NCI-H524 (cell line): ENCODE measurements at regions not wholly inside any gene's neighbourhood (a gene's known extent, or its start where the extent isn't known, plus 50 kb on each side); places are given as distances from the start of the nearest gene placed in this dataset.
"Not testable (repeated sequence)": the region's sequence is repeated elsewhere in the genome, so short reads cannot be mapped to it uniquely, and the experiment has no call there.

Source experiments
- DNase-seq, 2 experiments: peaks; one replicate each; lab custom pipeline; 2025; lab: John Stamatoyannopoulos, UW

DNA sequence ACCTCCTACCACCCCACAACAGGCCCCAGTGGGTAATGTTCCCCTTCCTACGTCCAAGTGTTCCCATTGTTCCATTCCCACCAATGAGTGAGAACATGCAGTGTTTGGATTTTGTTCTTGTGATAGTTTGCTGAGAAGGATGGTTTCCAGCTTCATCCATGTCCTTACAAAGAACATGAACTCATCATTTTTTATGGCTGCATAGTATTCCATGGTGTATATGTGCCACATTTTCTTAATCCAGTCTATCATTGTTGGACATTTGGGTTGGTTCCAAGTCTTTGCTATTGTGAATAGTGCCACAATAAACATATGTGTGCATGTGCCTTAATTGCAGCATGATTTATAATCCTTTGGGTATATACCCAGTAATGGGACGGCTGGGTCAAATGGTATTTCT, 81.6 kb downstream of the P2RY10 start:
- DNase-seq, result not testable (repeated sequence)

DNA sequence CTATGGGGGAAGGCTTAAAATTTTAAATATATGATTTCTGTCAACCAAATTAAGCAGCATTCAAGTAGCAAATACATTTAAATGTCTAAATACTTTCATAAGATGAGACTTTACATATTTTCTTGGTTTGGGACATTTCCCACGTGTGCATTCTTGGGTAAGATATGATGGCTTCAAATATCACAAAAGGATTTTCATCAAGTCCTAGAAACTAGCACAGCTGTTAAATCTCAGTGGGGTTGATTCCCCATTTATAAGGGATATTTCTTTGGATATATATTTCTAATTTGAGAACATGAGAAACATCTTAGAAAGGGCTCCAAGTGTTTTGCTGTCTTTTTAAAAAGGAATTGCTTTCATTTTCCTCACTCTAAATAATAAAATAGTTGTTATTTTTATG, 90.2 kb downstream of the P2RY10 start:
- DNase-seq, result no peak

GRCh38 chrX:79036157-79036880, 91.1 kb downstream of the P2RY10 start:
- DNase-seq, result no peak

GRCh38 chrX:79065696-79066095, 78.8 kb upstream of the GPR174 start:
- no peak for DNase-seq

DNA sequence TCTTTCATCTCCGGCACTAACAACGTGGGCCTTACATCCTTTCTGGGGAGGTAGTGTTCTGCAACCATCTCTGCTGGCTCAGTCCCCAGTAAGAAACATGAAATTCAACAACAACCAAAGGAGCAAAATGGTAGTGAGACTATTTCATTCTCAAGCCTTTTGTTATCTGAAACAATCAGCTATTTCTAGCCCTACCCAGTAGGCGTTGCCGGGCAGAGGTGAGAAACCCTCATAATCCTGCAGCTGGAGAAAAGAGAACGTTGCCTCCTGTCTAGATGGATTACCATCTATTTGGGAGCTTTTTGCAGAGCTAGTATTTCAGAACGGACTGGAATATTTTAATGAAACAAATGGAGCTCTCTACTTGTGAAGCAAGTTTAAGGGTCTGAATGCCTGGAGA, 66.4 kb upstream of the GPR174 start:
- no peak for DNase-seq

DNA sequence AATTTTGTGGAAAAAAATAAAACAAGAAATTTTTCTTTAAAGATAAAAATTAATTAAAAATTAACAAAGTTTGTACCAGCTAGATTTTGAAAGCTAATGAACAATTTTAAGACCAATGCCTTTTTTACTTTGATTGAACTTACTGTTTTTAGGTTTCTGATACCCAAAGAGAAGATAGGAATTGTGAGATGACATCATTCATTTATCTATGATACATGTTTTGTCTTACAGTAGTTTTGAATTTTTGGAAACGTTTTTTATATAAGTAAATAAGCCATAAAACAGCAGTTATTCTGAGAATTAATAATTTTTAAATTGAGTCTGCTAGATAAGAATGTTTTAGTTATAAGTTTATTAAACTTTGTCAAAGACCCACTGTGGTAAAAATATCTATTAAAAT, 65.0 kb upstream of the GPR174 start:
- DNase-seq, result no peak

DNA sequence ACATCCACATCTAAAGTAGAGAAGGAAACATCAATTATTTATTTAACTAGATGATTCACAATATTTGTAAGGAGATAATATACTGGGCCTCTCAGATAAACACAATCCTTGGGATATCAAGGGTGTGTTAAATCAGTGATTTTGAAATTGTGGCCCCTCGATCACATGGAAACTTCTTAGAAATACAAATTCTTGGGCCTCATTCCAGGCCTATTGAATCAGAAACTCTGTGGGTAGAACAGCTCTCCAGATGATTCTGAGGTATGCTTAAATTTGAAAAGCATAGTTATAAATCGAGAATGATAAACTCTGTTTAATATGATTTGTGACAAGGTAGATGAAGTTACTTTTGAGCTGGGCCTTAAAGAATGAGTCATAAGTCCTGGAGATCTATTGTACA, 64.3 kb upstream of the GPR174 start:
- DNase-seq, result no peak

- peak in 1 of 2 experiments; percentile 23 for DNase-seq
Measured at GRCh38 chrX:79081895-79082512, 62.5 kb upstream of the GPR174 start.

- DNase-seq, result no peak
Measured at GRCh38 chrX:79082899-79083298, 61.6 kb upstream of the GPR174 start.

DNA sequence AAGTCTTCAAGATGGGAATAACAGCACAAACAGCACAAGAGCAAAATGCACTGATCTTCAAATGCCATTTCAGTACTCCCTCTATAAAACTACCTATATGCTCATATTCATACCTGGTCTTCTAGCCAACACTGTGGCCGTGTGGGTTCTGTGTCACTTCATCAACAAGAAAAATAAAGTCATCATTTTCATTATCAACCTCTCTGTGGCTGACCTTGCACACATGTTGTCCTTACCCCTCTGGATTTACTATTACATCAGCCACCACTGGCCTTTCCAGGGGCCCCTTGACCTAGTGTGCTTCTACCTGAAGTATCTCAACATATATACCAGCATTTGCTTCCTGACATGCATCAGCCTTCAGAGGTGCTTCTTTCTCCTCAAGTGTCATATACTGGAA, 59.6 kb upstream of the GPR174 start:
- DNase-seq, result no peak

DNA sequence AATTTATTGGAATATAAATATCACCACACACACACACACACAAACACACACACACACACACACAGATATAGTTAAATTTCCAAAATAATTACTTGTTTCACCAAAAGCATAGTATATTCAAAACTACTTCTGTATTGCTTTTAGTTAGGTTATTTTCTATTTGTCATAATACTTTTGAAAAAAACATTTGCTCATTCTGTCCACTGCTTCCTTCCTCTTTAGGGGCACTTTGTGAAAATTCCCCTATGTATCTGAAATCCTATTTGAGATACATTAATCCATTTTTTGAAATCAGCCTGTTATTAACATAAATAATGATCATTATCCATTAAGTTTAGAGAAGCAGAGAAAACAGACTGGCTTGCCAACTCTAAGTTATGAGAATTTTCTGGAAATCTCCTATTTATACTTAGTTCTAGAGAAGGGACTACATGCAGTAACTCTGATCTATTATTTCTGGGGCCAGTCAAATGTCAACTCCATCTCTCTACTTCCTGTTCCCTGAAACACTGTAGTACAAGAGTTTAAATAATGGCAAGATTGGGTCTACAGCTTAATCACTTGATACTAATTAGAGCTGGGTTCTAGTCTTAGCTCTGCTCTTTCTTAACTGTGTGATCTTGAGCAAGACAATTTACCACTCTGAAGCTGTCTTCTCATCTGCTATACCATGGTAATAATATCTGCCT, 54.4 kb upstream of the GPR174 start:
- no peak for DNase-seq

GRCh38 chrX:79094075-79094832, 50.2 kb upstream of the GPR174 start:
- DNase-seq, result no peak
